HL-60 (cell line): ENCODE measurements at regions not wholly inside any gene's neighbourhood (a gene's known extent, or its start where the extent isn't known, plus 50 kb on each side); places are given as distances from the start of the nearest gene placed in this dataset.

Experiments
- DNase-seq, 2 experiments: peaks; one replicate each; pipeline ENCODE4 v3.0.0-alpha.2; 2010 to 2020; ENCODE audit warnings: low read depth in 1 of 2, low spot score in 1 of 2
- H3K27ac ChIP-seq: fragments of 250-450 bp; sonication (Bioruptor Pico); replicated peaks from 2 replicates; pipeline ENCODE4 v1.5.1; 2020; ENCODE audit warnings: mild to moderate bottlenecking, moderate library complexity
- H3K27me3 ChIP-seq: fragments of 250-450 bp; sonication (Bioruptor Pico); 2 replicates; pipeline ENCODE4 v1.5.1; 2021; ENCODE audit warnings: mild to moderate bottlenecking, moderate library complexity; ENCODE audit not compliant: insufficient read depth, poor library complexity, severe bottlenecking
- H3K4me3 ChIP-seq: replicated peaks from 2 replicates; pipeline ENCODE4 v1.5.1; 2011; ENCODE audit warnings: mild to moderate bottlenecking, control low read depth, low read length; ENCODE audit not compliant: insufficient read depth
- CTCF ChIP-seq: IDR thresholded peaks from one replicate; pipeline ENCODE4 v1.5.1; 2011; ENCODE audit warnings: low read length, control low read depth, inconsistent platforms; ENCODE audit not compliant: insufficient read depth
- GABPA ChIP-seq: IDR thresholded peaks from 2 replicates; pipeline ENCODE4 v1.6.1; 2012; ENCODE audit warnings: low read depth
- POLR2AphosphoS5 ChIP-seq: IDR thresholded peaks from 2 replicates; pipeline ENCODE4 v1.6.1; 2012; ENCODE audit warnings: low read depth
- REST ChIP-seq: IDR thresholded peaks from 2 replicates; pipeline ENCODE4 v1.6.1; 2012; ENCODE audit warnings: low read depth; ENCODE audit not compliant: insufficient replicate concordance
- SPI1 ChIP-seq: IDR thresholded peaks from 2 replicates; pipeline ENCODE4 v1.6.1; 2012; ENCODE audit warnings: low read depth, mild to moderate bottlenecking, borderline replicate concordance

GRCh38 chr21:29246614-29247013 is 52.1 kb upstream of the BACH1 start:
- H3K4me3 ChIP-seq: no peak overlapping the region
- DNase-seq: no peak
- TF ChIP-seq REST (no peak), CTCF (no peak), SPI1 (no peak), GABPA (no peak), POLR2AphosphoS5 (no peak)
- no peaks in the 10 kb centered on the region for H3K27me3 ChIP-seq
- no peak overlapping the region for H3K27ac ChIP-seq

GRCh38 chr21:29248124-29248523 is 50.6 kb upstream of the BACH1 start:
- H3K4me3 ChIP-seq: no peak overlapping the region
- TF ChIP-seq SPI1 (peak; percentile 51; the same call in 1 of the 2 replicates), POLR2AphosphoS5 (no peak)
- no peak overlapping the region for H3K27ac ChIP-seq
- no peak for DNase-seq
- H3K27me3 ChIP-seq: no peaks in the 10 kb centered on the region
